Neuronal stem cell (in vitro differentiated cells): ENCODE measurements at regions not wholly inside any gene's neighbourhood (a gene's known extent, or its start where the extent isn't known, plus 50 kb on each side); places are given as distances from the start of the nearest gene placed in this dataset.

Experiments used
- DNase-seq: peaks from one replicate; pipeline ENCODE4 v3.0.0-alpha.2; 2013; ENCODE audit warnings: low spot score
- H2AFZ ChIP-seq: one replicate; pipeline ENCODE4 v1.6.1; 2013; ENCODE audit warnings: mild to moderate bottlenecking, low read length, inconsistent platforms
- H2AK5ac ChIP-seq: 2 replicates; pipeline ENCODE4 v1.6.1; 2013; ENCODE audit warnings: low read depth, mild to moderate bottlenecking, inconsistent platforms, low read length, moderate library complexity, mixed read lengths
- H2BK120ac ChIP-seq: 2 replicates; pipeline ENCODE4 v1.6.1; 2013; ENCODE audit warnings: low read depth, mild to moderate bottlenecking, inconsistent platforms, low read length, moderate library complexity, mixed read lengths
- H2BK12ac ChIP-seq: one replicate; pipeline ENCODE4 v1.6.1; 2013; ENCODE audit warnings: low read length, inconsistent platforms
- H2BK15ac ChIP-seq: 2 replicates; pipeline ENCODE4 v1.6.1; 2013; ENCODE audit warnings: mild to moderate bottlenecking, low read length, inconsistent platforms, mixed read lengths
- H2BK5ac ChIP-seq: one replicate; pipeline ENCODE4 v1.6.1; 2013; ENCODE audit warnings: inconsistent platforms, mild to moderate bottlenecking, low read length, moderate library complexity
- H3K14ac ChIP-seq: one replicate; pipeline ENCODE4 v1.6.1; 2013; ENCODE audit warnings: low read length, inconsistent platforms
- H3K18ac ChIP-seq: 2 replicates; pipeline ENCODE4 v1.6.1; 2013; ENCODE audit warnings: low read length, inconsistent platforms
- H3K23ac ChIP-seq: 2 replicates; pipeline ENCODE4 v1.6.1; 2013; ENCODE audit warnings: low read depth, mild to moderate bottlenecking, mixed read lengths, low read length, inconsistent platforms; ENCODE audit not compliant: poor library complexity
- H3K27ac ChIP-seq: replicated peaks from 3 replicates; pipeline ENCODE4 v1.5.1; 2013; ENCODE audit warnings: low read length, inconsistent platforms
- H3K27me3 ChIP-seq, 3 experiments: 2 replicates each; pipeline ENCODE4 v1.6.1; 2013; ENCODE audit warnings: low read length in 3 of 3, mild to moderate bottlenecking in 2 of 3, inconsistent platforms in 1 of 3, low read depth in 1 of 3, mixed read lengths in 1 of 3, moderate library complexity in 1 of 3; ENCODE audit not compliant: control insufficient read depth in 3 of 3, insufficient read depth in 3 of 3
- H3K36me3 ChIP-seq, 2 donors: replicated peaks in 1 of 2; 2 replicates each; pipeline ENCODE4 v1.6.1; 2013; ENCODE audit warnings: low read length in 2 of 2; ENCODE audit not compliant: control insufficient read depth in 2 of 2, insufficient read depth in 2 of 2
- H3K4ac ChIP-seq: 2 replicates; pipeline ENCODE4 v1.6.1; 2013; ENCODE audit warnings: inconsistent platforms, mild to moderate bottlenecking, low read length, moderate library complexity
- H3K4me1 ChIP-seq, 2 donors: 1 replicate in 1 of 2; 2 replicates in 1 of 2; pipeline ENCODE4 v1.6.1; 2013; ENCODE audit warnings: low read length in 2 of 2, low read depth in 1 of 2; ENCODE audit not compliant: control insufficient read depth in 2 of 2, insufficient read depth in 1 of 2
- H3K4me2 ChIP-seq: one replicate; pipeline ENCODE4 v1.6.1; 2013; ENCODE audit warnings: mild to moderate bottlenecking, low read length, inconsistent platforms; ENCODE audit not compliant: insufficient read depth, poor library complexity, severe bottlenecking
- H3K4me3 ChIP-seq, 2 donors: 2 replicates each; pipeline ENCODE4 v1.5.1; 2013; ENCODE audit warnings: low read length in 2 of 2, mild to moderate bottlenecking in 2 of 2, inconsistent platforms in 1 of 2, moderate library complexity in 1 of 2
- H3K79me1 ChIP-seq: one replicate; pipeline ENCODE4 v1.6.1; 2013; ENCODE audit warnings: low read depth, mild to moderate bottlenecking, inconsistent platforms, low read length, moderate library complexity
- H3K9ac ChIP-seq: one replicate; pipeline ENCODE4 v1.6.1; 2013; ENCODE audit warnings: mild to moderate bottlenecking, low read depth, low read length, inconsistent platforms; ENCODE audit not compliant: poor library complexity
- H3K9me3 ChIP-seq, 2 donors: replicated peaks in 1 of 2; 2 replicates each; pipeline versions ENCODE3 to v1.6.1; 2013; ENCODE audit warnings: low read length in 2 of 2, mild to moderate bottlenecking in 2 of 2, inconsistent platforms in 1 of 2, low read depth in 1 of 2, mixed read lengths in 1 of 2, moderate library complexity in 1 of 2; ENCODE audit not compliant: control insufficient read depth in 2 of 2, insufficient read depth in 1 of 2
- H4K8ac ChIP-seq: one replicate; pipeline ENCODE4 v1.6.1; 2013; ENCODE audit warnings: low read depth, mild to moderate bottlenecking, inconsistent platforms, low read length, moderate library complexity
- H4K91ac ChIP-seq: one replicate; pipeline ENCODE4 v1.6.1; 2013; ENCODE audit warnings: low read length, low read depth, mild to moderate bottlenecking, inconsistent platforms; ENCODE audit not compliant: poor library complexity
- WGBS, 2 donors: extraction: QIAGEN DNeasy Blood & Tissue Kit; methylation state at CpG; one replicate each; pipeline ENCODE4 v1.1.7; 2013; ENCODE audit warnings: missing lambda C conversion rate in 2 of 2, mixed read lengths in 1 of 2; ENCODE audit not compliant: insufficient read length in 2 of 2, insufficient replicate concordance in 1 of 2; ENCODE audit errors: extremely low coverage in 2 of 2; 5-methylcytosine and 5-hydroxymethylcytosine counted together

DNA sequence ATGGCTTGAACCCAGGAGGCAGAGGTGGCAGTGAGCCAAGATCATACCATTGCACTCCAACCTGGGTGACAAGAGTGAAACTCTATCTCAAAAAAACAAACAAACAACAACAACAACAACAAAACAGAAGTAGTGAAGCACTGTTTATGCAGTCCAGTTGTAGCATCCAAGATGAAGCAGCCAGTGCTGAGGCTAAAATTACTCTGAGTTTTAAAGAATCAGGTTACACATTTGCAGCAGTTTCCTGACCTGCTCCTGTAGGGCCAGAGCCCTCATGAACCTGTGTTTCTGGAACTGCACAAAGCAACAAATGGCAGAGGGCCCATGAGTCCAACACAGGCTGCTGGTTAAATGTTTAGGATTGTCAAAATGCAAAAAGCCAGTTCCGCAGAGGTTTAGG, 499.5 kb upstream of the PSMD7 start:
- Histone ChIP-seq H3K9ac (no peak overlapping the region), H2AFZ (no peak overlapping the region), H4K91ac (no peak overlapping the region), H2BK15ac (no peak overlapping the region), H4K8ac (no peak overlapping the region), H3K14ac (no peak overlapping the region), H3K18ac (no peak overlapping the region), H3K23ac (no peak overlapping the region), H3K27me3 (no peaks in the 10 kb centered on the region), H3K4me3 (no peak overlapping the region), H3K27ac (no peak overlapping the region), H3K79me1 (no peaks in the 10 kb centered on the region), H2BK120ac (no peak overlapping the region), H3K4me2 (no peak overlapping the region), H2BK5ac (no peak overlapping the region), H3K4ac (no peak overlapping the region), H3K9me3 (no peaks in the 10 kb centered on the region), H3K4me1 (peaks cover 4 to 6% of the 10 kb centered on the region in 2 donors), H3K36me3 (no peaks in the 10 kb centered on the region), H2BK12ac (no peak overlapping the region), H2AK5ac (no peak overlapping the region)
- no peak for DNase-seq
- no CpG with 5 or more reads among the region's 1 CpG for WGBS, 2 donors

DNA sequence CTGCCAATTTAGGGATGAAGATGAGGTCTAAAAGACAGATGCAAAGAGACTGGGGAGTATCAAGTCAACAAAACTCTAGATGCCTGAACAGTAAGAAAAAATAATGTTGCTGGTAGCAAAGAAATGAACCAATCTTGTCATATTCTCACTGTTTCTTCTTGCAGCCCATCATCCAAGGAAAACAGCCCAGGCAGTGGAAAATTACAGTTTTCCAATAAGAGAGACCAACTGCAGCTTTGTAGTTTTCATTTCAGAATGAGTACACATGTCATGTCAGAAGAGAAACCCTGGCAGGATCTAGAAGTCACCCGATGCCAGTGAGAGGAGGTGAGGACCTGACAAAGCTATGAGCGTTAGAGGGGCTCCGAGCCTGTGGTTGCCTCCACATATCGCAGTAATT, 500.4 kb upstream of the PSMD7 start:
- Histone ChIP-seq H3K79me1 (no peaks in the 10 kb centered on the region), H4K91ac (no peak overlapping the region), H2BK5ac (no peak overlapping the region), H4K8ac (no peak overlapping the region), H3K23ac (no peak overlapping the region), H3K4me2 (no peak overlapping the region), H2BK120ac (no peak overlapping the region), H2BK15ac (no peak overlapping the region), H3K4me3 (no peak overlapping the region), H2BK12ac (no peak overlapping the region), H2AFZ (no peak overlapping the region), H3K18ac (no peak overlapping the region), H3K4me1 (peaks cover 4 to 6% of the 10 kb centered on the region in 2 donors), H3K27me3 (no peaks in the 10 kb centered on the region), H3K4ac (no peak overlapping the region), H3K9me3 (no peaks in the 10 kb centered on the region), H3K9ac (no peak overlapping the region), H3K36me3 (no peaks in the 10 kb centered on the region), H3K27ac (no peak overlapping the region), H3K14ac (no peak overlapping the region), H2AK5ac (no peak overlapping the region)
- WGBS, 2 donors: no CpG with 5 or more reads among the region's 4 CpGs
- DNase-seq: no peak

DNA sequence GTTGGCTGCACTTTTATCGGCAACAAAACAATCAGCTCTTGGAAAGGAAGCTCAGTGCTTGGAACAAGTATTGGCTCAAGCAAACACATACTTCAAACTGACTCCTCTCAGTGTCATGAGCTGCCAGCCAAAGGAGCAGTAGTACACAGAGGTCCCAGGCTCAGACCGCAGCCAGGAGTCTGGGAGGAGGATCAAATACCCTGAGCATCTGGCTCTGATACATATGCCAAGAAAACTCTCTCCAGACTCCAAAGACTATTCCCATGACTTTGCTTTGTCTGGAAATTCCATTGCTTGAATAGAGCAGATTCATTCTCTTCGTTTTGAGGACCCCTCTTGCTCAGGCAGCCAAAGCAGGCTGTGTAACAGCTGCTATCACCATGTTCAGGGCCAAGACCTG, 501.6 kb upstream of the PSMD7 start:
- no peak for DNase-seq
- no peak overlapping the region for H2AK5ac ChIP-seq
- no peaks in the 10 kb centered on the region for H3K36me3 ChIP-seq
- H3K4me3 ChIP-seq: no peak overlapping the region
- no peak overlapping the region for H3K14ac ChIP-seq
- H4K8ac ChIP-seq: no peak overlapping the region
- no CpG with 5 or more reads among the region's 3 CpGs for WGBS, 2 donors
- no peaks in the 10 kb centered on the region for H3K27me3 ChIP-seq
- H4K91ac ChIP-seq: no peak overlapping the region
- H2AFZ ChIP-seq: no peak overlapping the region
- no peak overlapping the region for H2BK120ac ChIP-seq
- H2BK12ac ChIP-seq: no peak overlapping the region
- H3K4me1 ChIP-seq: peaks cover 4 to 6% of the 10 kb centered on the region in 2 donors
- no peak overlapping the region for H2BK5ac ChIP-seq
- H3K4ac ChIP-seq: no peak overlapping the region
- no peak overlapping the region for H3K4me2 ChIP-seq
- no peak overlapping the region for H3K18ac ChIP-seq
- H3K79me1 ChIP-seq: no peaks in the 10 kb centered on the region
- H3K27ac ChIP-seq: no peak overlapping the region
- H3K9me3 ChIP-seq: no peaks in the 10 kb centered on the region
- H2BK15ac ChIP-seq: no peak overlapping the region
- H3K9ac ChIP-seq: no peak overlapping the region
- no peak overlapping the region for H3K23ac ChIP-seq

DNA sequence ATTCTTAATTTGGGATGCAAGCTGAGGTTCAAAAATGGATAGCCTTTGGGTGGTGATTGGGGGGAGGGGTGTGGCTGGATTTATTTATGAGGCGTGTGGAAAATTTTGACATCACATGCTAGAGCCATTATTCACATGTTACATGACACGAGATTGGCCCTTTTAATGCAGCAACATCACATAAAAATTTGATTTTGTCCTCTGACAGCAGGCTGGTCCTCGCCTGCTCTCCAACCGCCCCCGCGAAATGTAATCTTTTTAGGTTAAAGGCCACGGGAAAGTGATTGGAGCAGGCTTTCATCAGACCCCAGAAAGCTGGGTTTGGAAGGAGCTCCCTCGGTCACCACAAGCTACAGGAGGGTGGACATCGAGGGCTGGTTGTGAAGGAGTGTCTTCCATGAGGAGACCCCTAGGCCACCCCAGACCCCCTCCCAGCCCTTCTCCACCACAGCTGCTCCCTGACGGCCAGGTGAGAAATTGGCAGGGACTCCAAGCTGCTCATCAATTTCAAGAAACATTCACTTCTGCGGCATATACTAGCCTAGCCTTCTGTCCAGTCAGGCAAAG, 502.7 kb upstream of the PSMD7 start:
- DNase-seq: no peak
- H3K27ac ChIP-seq: no peak overlapping the region
- H3K9ac ChIP-seq: no peak overlapping the region
- H3K4me1 ChIP-seq: peaks cover 4 to 6% of the 10 kb centered on the region in 2 donors
- H2BK12ac ChIP-seq: no peak overlapping the region
- H4K8ac ChIP-seq: no peak overlapping the region
- no peak overlapping the region for H2AK5ac ChIP-seq
- no peak overlapping the region for H2BK15ac ChIP-seq
- no peaks in the 10 kb centered on the region for H3K9me3 ChIP-seq
- H3K23ac ChIP-seq: no peak overlapping the region
- no peak overlapping the region for H4K91ac ChIP-seq
- H3K4me3 ChIP-seq: no peak overlapping the region
- H2BK120ac ChIP-seq: no peak overlapping the region
- H2AFZ ChIP-seq: no peak overlapping the region
- no peak overlapping the region for H3K18ac ChIP-seq
- no peaks in the 10 kb centered on the region for H3K79me1 ChIP-seq
- H3K4ac ChIP-seq: no peak overlapping the region
- WGBS, 2 donors: no CpG with 5 or more reads among the region's 11 CpGs
- no peak overlapping the region for H2BK5ac ChIP-seq
- no peaks in the 10 kb centered on the region for H3K27me3 ChIP-seq
- no peaks in the 10 kb centered on the region for H3K36me3 ChIP-seq
- no peak overlapping the region for H3K4me2 ChIP-seq
- no peak overlapping the region for H3K14ac ChIP-seq
